ENCODE measurements at regions not wholly inside any gene's neighbourhood (a gene's known extent, or its start where the extent isn't known, plus 50 kb on each side); places are given as distances from the start of the nearest gene placed in this dataset.
"Not testable (repeated sequence)": the region's sequence is repeated elsewhere in the genome, so short reads cannot be mapped to it uniquely, and the experiment has no call there.

GRCh38 chr1:82386365-82387011 is 585.8 kb downstream of the ADGRL2 start:
- peak; percentile 26 for DNase-seq

- no peak for DNase-seq
These were observed 584.0 kb downstream of the ADGRL2 start for GRCh38 chr1:82384776-82385175.

- DNase-seq = peak; percentile 34
These were observed 576.6 kb downstream of the ADGRL2 start for GRCh38 chr1:82377201-82377884.

GRCh38 chr1:82373710-82374109 is 573.0 kb downstream of the ADGRL2 start:
- no peak for DNase-seq

- no peak for DNase-seq
These were observed 571.2 kb downstream of the ADGRL2 start for GRCh38 chr1:82371844-82372498.

- DNase-seq = no peak
These were observed 566.7 kb downstream of the ADGRL2 start for GRCh38 chr1:82367456-82367855.

GRCh38 chr1:82366689-82367088 is 566.0 kb downstream of the ADGRL2 start:
- DNase-seq = no peak

- DNase-seq = peak; percentile 3
These were observed 558.8 kb downstream of the ADGRL2 start for GRCh38 chr1:82359541-82359940.

GRCh38 chr1:82358706-82359105 is 558.0 kb downstream of the ADGRL2 start:
- not testable (repeated sequence) for DNase-seq

- not testable (repeated sequence) for DNase-seq
These were observed 553.8 kb downstream of the ADGRL2 start for GRCh38 chr1:82354546-82354945.

GRCh38 chr1:82348487-82348886 is 547.8 kb downstream of the ADGRL2 start:
- no peak for DNase-seq

- DNase-seq = no peak
These were observed 545.4 kb downstream of the ADGRL2 start for GRCh38 chr1:82346141-82346540.

- no peak for DNase-seq
These were observed 542.6 kb downstream of the ADGRL2 start for GRCh38 chr1:82343381-82343780.

GRCh38 chr1:82337635-82338034 is 536.9 kb downstream of the ADGRL2 start:
- DNase-seq = no peak

- DNase-seq = no peak
These were observed 529.6 kb downstream of the ADGRL2 start for GRCh38 chr1:82330330-82330729.

GRCh38 chr1:82329226-82329625 is 528.5 kb downstream of the ADGRL2 start:
- no peak for DNase-seq

- no peak for DNase-seq
These were observed 522.6 kb downstream of the ADGRL2 start for GRCh38 chr1:82323144-82323841.

- peak; percentile 14 for DNase-seq
These were observed 521.1 kb downstream of the ADGRL2 start for GRCh38 chr1:82321794-82322193.

- DNase-seq = no peak
These were observed 518.8 kb downstream of the ADGRL2 start for GRCh38 chr1:82319546-82319945.

GRCh38 chr1:82318921-82319320 is 518.2 kb downstream of the ADGRL2 start:
- peak; percentile 2 for DNase-seq

GRCh38 chr1:82318265-82318664 is 517.5 kb downstream of the ADGRL2 start:
- peak; percentile 16 for DNase-seq

- DNase-seq = peak; percentile 38
These were observed 516.9 kb downstream of the ADGRL2 start for GRCh38 chr1:82317671-82318070.

GRCh38 chr1:82299656-82300055 is 498.9 kb downstream of the ADGRL2 start:
- DNase-seq = no peak

GRCh38 chr1:82299056-82299455 is 498.3 kb downstream of the ADGRL2 start:
- no peak for DNase-seq
